Type B pancreatic cell (in vitro differentiated cells): ENCODE measurements at regions not wholly inside any gene's neighbourhood (a gene's known extent, or its start where the extent isn't known, plus 50 kb on each side); places are given as distances from the start of the nearest gene placed in this dataset.

Source experiments
- DNase-seq: peaks from one replicate; pipeline ENCODE4 v3.0.0; 2021; ENCODE audit warnings: mixed read lengths; ENCODE audit not compliant: unreplicated experiment; ENCODE audit errors: extremely low spot score
- H3K27ac Mint-ChIP-seq: 2 replicates; pipeline ENCODE4 v1.8.0; 2021; ENCODE audit warnings: mild to moderate bottlenecking, mixed read lengths
- H3K27me3 Mint-ChIP-seq: 2 replicates; pipeline ENCODE4 v1.8.0; 2021; ENCODE audit warnings: mixed read lengths
- H3K36me3 Mint-ChIP-seq: 2 replicates; pipeline ENCODE4 v1.8.0; 2021; ENCODE audit warnings: mixed read lengths
- H3K4me1 Mint-ChIP-seq: one replicate; pipeline ENCODE4 v1.8.0; 2021; ENCODE audit warnings: mixed read lengths; ENCODE audit not compliant: unreplicated experiment
- H3K4me3 Mint-ChIP-seq: 2 replicates; pipeline ENCODE4 v1.8.0; 2021; ENCODE audit warnings: mild to moderate bottlenecking, mixed read lengths
- H3K9me3 Mint-ChIP-seq: 2 replicates; pipeline ENCODE4 v1.8.0; 2021; ENCODE audit warnings: mixed read lengths
- TF ChIP-seq, protein P1 (sequence below): fragments of 200-600 bp; sonication (generic); conservative IDR thresholded peaks from 2 replicates; pipeline ENCODE4 v1.5.0; 2021; ENCODE audit warnings: antibody characterized with exemption, mild to moderate bottlenecking

DNA sequence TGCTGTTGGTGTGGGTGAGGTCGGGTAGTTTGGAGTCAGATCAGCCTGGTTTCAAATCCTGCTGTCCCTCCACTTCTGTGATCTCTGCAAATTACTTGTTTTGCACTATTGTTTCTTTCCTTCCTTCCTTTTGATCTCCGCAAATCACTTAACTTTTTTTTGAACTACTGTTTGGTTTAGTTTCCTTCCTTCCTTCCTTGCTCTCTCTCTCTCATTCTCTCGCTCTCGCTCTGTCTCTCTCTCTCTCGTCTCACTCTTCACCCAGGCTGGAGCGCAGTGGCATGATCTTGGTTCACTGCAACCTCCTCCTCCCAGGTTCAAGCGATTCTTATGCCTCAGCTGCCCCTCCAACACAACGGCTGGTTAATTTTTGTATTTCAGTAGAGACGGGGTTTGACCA lies 141.6 kb upstream of the ITGA6 start:
- DNase-seq, result no peak
- Mint-ChIP-seq H3K9me3 (no peaks in the 10 kb centered on the region), H3K36me3 (no peaks in the 10 kb centered on the region), H3K4me3 (no peak overlapping the region), H3K4me1 (peaks cover 28% of the 10 kb centered on the region), H3K27ac (peak overlapping the region; percentile 6), H3K27me3 (no peaks in the 10 kb centered on the region)
- TF ChIP-seq, protein P1, sequence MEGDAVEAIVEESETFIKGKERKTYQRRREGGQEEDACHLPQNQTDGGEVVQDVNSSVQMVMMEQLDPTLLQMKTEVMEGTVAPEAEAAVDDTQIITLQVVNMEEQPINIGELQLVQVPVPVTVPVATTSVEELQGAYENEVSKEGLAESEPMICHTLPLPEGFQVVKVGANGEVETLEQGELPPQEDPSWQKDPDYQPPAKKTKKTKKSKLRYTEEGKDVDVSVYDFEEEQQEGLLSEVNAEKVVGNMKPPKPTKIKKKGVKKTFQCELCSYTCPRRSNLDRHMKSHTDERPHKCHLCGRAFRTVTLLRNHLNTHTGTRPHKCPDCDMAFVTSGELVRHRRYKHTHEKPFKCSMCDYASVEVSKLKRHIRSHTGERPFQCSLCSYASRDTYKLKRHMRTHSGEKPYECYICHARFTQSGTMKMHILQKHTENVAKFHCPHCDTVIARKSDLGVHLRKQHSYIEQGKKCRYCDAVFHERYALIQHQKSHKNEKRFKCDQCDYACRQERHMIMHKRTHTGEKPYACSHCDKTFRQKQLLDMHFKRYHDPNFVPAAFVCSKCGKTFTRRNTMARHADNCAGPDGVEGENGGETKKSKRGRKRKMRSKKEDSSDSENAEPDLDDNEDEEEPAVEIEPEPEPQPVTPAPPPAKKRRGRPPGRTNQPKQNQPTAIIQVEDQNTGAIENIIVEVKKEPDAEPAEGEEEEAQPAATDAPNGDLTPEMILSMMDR, result no peak

DNA sequence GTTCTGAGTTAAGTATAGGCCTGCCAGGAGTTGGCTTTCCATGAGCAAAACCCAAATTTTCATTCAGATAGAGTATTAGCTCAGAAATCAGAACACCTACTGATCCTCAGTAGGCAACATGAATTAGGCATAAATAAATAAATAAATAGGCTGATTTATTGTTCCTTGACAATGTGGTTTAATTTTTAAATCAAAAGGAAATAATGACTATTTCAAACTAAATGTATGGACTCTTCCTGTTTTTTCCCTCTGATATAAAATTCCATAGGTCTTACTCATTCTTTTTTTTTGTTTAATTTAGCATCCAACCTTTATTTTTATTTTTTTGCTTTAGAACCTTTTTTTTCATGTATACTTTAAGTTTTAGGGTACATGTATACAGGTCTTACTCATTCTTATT lies 140.2 kb upstream of the ITGA6 start:
- TF ChIP-seq, protein P1, result no peak
- H3K36me3 Mint-ChIP-seq, result no peaks in the 10 kb centered on the region
- H3K27ac Mint-ChIP-seq, result no peak overlapping the region
- no peaks in the 10 kb centered on the region for H3K27me3 Mint-ChIP-seq
- H3K4me1 Mint-ChIP-seq, result peaks cover 28% of the 10 kb centered on the region
- H3K4me3 Mint-ChIP-seq, result no peak overlapping the region
- no peaks in the 10 kb centered on the region for H3K9me3 Mint-ChIP-seq
- DNase-seq, result no peak

DNA sequence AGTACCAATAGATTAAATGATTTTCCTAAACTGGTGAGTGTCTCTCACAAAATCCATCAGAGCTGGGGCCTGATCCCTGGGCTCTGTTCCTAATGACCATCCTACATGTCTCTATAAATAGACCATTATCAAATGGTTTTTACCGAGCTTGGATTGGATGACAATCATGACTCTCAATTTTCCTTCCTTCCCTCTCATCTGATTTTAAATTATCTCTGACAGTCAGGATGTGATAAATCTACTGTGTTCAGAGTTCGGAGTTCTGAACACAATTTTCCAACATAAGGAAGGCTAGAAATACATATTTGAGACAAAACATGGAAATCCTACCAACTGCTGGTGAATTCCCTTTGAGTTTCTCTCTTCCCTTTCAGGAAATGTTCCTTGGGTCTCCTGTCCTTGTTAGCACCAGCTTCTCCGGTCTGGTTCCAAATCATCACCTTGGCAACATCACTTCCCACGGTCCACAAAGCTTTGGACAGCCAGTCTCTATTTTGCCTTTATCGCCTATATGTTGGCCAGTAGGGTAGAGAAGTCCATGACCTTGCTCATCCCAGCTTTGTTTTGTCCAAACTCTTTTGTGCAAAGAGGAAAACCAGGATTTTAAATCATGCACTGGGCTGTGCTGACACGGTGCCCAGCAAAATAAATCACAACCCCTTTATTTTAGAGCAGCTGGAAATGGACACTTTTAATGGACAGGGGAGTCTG lies 139.6 kb upstream of the ITGA6 start:
- no peaks in the 10 kb centered on the region for H3K36me3 Mint-ChIP-seq
- H3K27ac Mint-ChIP-seq, result no peak overlapping the region
- no peaks in the 10 kb centered on the region for H3K9me3 Mint-ChIP-seq
- TF ChIP-seq, protein P1, result no peak
- H3K4me3 Mint-ChIP-seq, result no peak overlapping the region
- DNase-seq, result no peak
- no peaks in the 10 kb centered on the region for H3K27me3 Mint-ChIP-seq
- peaks cover 28% of the 10 kb centered on the region for H3K4me1 Mint-ChIP-seq

DNA sequence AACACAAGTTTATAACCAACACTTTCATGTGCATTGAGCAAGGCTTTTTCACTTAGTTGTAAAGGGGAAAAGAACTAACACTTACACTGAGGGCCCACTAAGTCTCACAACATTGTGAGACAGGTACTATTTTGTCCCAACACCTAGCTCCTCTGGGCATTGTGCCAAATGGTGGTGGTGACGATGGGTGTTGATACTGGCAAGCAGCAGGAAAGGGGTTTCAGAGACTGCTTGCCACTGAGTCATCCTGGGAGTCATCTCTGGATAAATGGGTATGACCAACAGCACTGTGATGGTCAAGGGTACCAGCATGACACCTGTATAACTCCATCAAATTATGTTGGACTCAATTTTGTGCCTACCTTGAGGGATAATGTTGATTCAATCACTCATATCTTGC lies 138.8 kb upstream of the ITGA6 start:
- no peak for DNase-seq
- H3K4me3 Mint-ChIP-seq, result no peak overlapping the region
- H3K9me3 Mint-ChIP-seq, result no peaks in the 10 kb centered on the region
- TF ChIP-seq, protein P1, result no peak
- H3K4me1 Mint-ChIP-seq, result peaks cover 22% of the 10 kb centered on the region
- H3K27ac Mint-ChIP-seq, result no peak overlapping the region
- H3K36me3 Mint-ChIP-seq, result no peaks in the 10 kb centered on the region
- no peaks in the 10 kb centered on the region for H3K27me3 Mint-ChIP-seq

DNA sequence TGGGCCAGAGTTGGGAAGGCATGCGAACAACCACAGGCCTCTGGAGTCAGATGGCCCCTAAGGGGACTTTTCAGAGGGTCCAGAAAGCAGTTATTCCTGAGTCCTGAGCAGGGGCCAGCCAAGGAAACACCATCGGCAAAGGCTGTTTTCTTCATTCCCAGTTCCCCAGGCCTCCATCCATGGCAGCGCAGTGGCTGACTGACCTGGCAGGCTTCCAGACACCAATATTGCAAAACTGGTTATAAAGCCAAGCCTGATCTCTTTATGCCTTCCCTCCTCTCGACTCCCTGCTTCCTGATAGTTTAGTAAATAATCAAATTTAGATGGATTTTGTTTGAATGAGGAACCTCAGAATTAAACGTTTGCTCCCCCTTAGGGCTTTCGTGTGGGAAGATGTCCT lies 133.4 kb upstream of the ITGA6 start:
- no peaks in the 10 kb centered on the region for H3K36me3 Mint-ChIP-seq
- no peak overlapping the region for H3K4me3 Mint-ChIP-seq
- no peaks in the 10 kb centered on the region for H3K9me3 Mint-ChIP-seq
- DNase-seq, result no peak
- H3K27me3 Mint-ChIP-seq, result peaks cover 17% of the 10 kb centered on the region
- H3K27ac Mint-ChIP-seq, result no peak overlapping the region
- TF ChIP-seq, protein P1, result no peak
- H3K4me1 Mint-ChIP-seq, result peaks cover 15% of the 10 kb centered on the region

DNA sequence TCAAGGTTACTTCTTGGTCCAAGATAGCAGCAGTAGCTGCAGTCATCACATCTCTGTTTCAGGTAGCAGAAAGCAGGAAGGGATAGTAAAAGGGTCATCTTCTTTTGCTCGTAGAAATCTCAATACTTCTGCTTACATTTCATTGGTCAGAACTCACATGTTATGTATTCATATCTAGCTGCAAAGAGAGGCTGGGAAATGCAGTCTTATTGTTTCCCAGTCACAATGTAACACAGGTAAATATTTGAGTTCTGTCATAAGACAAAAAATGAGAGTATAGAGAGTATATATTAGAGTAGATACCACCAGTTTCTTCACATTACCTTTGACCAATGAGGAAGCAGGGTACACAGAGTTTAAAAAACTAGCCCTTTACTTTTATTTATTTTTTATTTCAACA lies 132.4 kb upstream of the ITGA6 start:
- Mint-ChIP-seq H3K27me3 (peaks cover 19% of the 10 kb centered on the region), H3K4me1 (peaks cover 18% of the 10 kb centered on the region), H3K27ac (no peak overlapping the region), H3K4me3 (no peak overlapping the region), H3K36me3 (no peaks in the 10 kb centered on the region), H3K9me3 (no peaks in the 10 kb centered on the region)
- TF ChIP-seq, protein P1, result no peak
- no peak for DNase-seq
